HG03521 (cell line): ENCODE measurements at regions not wholly inside any gene's neighbourhood (a gene's known extent, or its start where the extent isn't known, plus 50 kb on each side); places are given as distances from the start of the nearest gene placed in this dataset.

Experiments used
- ATAC-seq: cut with Tn5 transposase; IDR thresholded peaks from one replicate; pipeline ENCODE4 v1.9.1; 2021; ENCODE audit warnings: mild to moderate bottlenecking, moderate library complexity; ENCODE audit not compliant: unreplicated experiment

- ATAC-seq, result no peak
Observed at GRCh38 chr7:132072873-132073272, 503.4 kb downstream of the PLXNA4 start.

- no peak for ATAC-seq
Observed at GRCh38 chr7:132072165-132072564, 504.1 kb downstream of the PLXNA4 start.

- no peak for ATAC-seq
Observed at GRCh38 chr7:132069306-132069705, 507.0 kb downstream of the PLXNA4 start.

- no peak for ATAC-seq
Observed at GRCh38 chr7:132066761-132067171, 509.5 kb downstream of the PLXNA4 start.

- no peak for ATAC-seq
Observed at GRCh38 chr7:132065989-132066603, 509.7 kb upstream of the PODXL start.

GRCh38 chr7:132065193-132065988 lies 509.0 kb upstream of the PODXL start:
- no peak for ATAC-seq

- no peak for ATAC-seq
Observed at GRCh38 chr7:132063800-132064199, 507.4 kb upstream of the PODXL start.

- no peak for ATAC-seq
Observed at GRCh38 chr7:132061937-132062336, 505.5 kb upstream of the PODXL start.

GRCh38 chr7:132059141-132059540 lies 502.7 kb upstream of the PODXL start:
- ATAC-seq, result no peak

- no peak for ATAC-seq
Observed at GRCh38 chr7:132055336-132056120, 499.1 kb upstream of the PODXL start.

- no peak for ATAC-seq
Observed at GRCh38 chr7:132053871-132054270, 497.4 kb upstream of the PODXL start.

- ATAC-seq, result no peak
Observed at GRCh38 chr7:132051311-132051710, 494.9 kb upstream of the PODXL start.

- ATAC-seq, result no peak
Observed at GRCh38 chr7:132049462-132050304, 493.3 kb upstream of the PODXL start.

- no peak for ATAC-seq
Observed at GRCh38 chr7:132045481-132045980, 489.1 kb upstream of the PODXL start.

- no peak for ATAC-seq
Observed at GRCh38 chr7:132045002-132045401, 488.6 kb upstream of the PODXL start.

- ATAC-seq, result no peak
Observed at GRCh38 chr7:132044247-132044646, 487.8 kb upstream of the PODXL start.

- no peak for ATAC-seq
Observed at GRCh38 chr7:132041108-132041507, 484.7 kb upstream of the PODXL start.

GRCh38 chr7:132035517-132036362 lies 479.3 kb upstream of the PODXL start:
- ATAC-seq, result no peak

GRCh38 chr7:132034748-132035416 lies 478.5 kb upstream of the PODXL start:
- no peak for ATAC-seq
